Peyer's patch (tissue), 4 donors: ENCODE measurements at regions not wholly inside any gene's neighbourhood (a gene's known extent, or its start where the extent isn't known, plus 50 kb on each side); places are given as distances from the start of the nearest gene placed in this dataset.
A peak's percentile ranks its signal among the peaks of the same experiment; 100 is the strongest.

Experiments
- DNase-seq, 3 donors: peaks; one replicate each; pipeline ENCODE4 v3.0.0-alpha.2; 2017 to 2019
- H3K27ac ChIP-seq, 4 donors: fragments of 200-600 bp; sonication (generic); one replicate each; pipeline ENCODE4 v1.5.1; 2016 to 2019
- H3K27me3 ChIP-seq, 2 donors: fragments of 200-600 bp; sonication (generic); one replicate each; pipeline ENCODE4 v1.5.1; 2019
- H3K36me3 ChIP-seq, 3 donors: fragments of 200-600 bp; sonication (generic); one replicate each; pipeline ENCODE4 v1.5.1; 2016 to 2019
- H3K4me1 ChIP-seq, 4 donors: fragments of 200-600 bp; sonication (generic); one replicate each; pipeline ENCODE4 v1.5.1; 2016 to 2019
- H3K4me3 ChIP-seq, 4 donors: fragments of 200-600 bp; sonication (generic); 1 replicate in 3 of 4; 2 replicates in 1 of 4; pipeline ENCODE4 v1.5.1; 2016 to 2019; ENCODE audit warnings: mild to moderate bottlenecking in 1 of 4
- H3K9me3 ChIP-seq, 4 donors: fragments of 200-600 bp; sonication (generic); one replicate each; pipeline ENCODE4 v1.5.1; 2016 to 2019; ENCODE audit warnings: mild to moderate bottlenecking in 1 of 4
- POLR2A ChIP-seq, 2 donors: fragments of 450-650 bp; IDR thresholded peaks; one replicate each; pipeline ENCODE4 v1.5.1; 2017; ENCODE audit warnings: antibody characterized with exemption in 2 of 2, mild to moderate bottlenecking in 2 of 2, moderate library complexity in 2 of 2
- TF ChIP-seq, protein P1 (sequence below), 6 experiments: fragments of 450-650 bp in 4 of 6; fragments of 200-600 bp in 2 of 6; sonication (generic) in 1 of 6; IDR thresholded peaks; one replicate each; pipeline ENCODE4 v1.5.1; 2017 to 2019; ENCODE audit warnings: antibody characterized with exemption in 6 of 6, mild to moderate bottlenecking in 3 of 6, moderate library complexity in 1 of 6

DNA sequence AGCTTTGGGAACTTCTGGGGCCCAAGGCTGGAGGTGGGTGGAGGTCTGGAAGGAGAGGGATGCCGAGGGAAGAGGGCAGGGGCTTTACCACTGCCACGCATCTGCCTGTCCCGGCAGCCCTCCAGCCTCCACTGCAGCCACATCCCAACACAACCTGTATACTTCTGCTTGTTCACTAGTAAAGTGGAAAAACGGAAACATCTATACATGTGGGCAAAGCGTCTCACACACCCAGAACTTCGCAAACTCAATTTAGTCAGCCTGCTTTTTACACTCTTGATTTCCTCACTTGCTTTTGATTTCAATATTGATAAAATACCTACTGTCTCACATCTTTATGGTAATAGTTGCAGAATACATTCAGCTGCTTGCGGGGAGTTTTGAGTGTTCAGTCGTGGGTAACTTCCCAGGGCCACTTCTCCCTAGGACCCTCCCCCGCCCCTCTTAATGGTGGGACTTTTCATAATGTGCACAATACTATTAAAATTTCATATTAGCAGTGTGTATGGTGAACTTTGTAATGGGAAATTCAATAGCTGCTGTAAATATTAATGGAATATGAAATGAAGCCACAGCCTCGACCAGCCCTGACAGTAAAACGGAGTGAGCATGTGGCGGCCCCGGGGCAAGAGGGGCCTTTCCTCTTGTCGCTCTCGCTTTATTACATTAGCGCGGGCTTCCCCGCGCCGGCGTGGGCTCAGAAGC lies 85.2 kb downstream of the NR2F2 start:
- H3K27ac ChIP-seq = no peak overlapping the region
- peaks cover 0 to 16% (median 0%) of the 10 kb centered on the region in 4 donors for H3K4me1 ChIP-seq
- no peaks in the 10 kb centered on the region for H3K36me3 ChIP-seq
- TF ChIP-seq, protein P1, sequence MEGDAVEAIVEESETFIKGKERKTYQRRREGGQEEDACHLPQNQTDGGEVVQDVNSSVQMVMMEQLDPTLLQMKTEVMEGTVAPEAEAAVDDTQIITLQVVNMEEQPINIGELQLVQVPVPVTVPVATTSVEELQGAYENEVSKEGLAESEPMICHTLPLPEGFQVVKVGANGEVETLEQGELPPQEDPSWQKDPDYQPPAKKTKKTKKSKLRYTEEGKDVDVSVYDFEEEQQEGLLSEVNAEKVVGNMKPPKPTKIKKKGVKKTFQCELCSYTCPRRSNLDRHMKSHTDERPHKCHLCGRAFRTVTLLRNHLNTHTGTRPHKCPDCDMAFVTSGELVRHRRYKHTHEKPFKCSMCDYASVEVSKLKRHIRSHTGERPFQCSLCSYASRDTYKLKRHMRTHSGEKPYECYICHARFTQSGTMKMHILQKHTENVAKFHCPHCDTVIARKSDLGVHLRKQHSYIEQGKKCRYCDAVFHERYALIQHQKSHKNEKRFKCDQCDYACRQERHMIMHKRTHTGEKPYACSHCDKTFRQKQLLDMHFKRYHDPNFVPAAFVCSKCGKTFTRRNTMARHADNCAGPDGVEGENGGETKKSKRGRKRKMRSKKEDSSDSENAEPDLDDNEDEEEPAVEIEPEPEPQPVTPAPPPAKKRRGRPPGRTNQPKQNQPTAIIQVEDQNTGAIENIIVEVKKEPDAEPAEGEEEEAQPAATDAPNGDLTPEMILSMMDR (IDR thresholded peaks at IDR 0.05) = no peak
- TF ChIP-seq POLR2A (IDR thresholded peaks at IDR 0.05) = no peak
- no peaks in the 10 kb centered on the region for H3K9me3 ChIP-seq
- H3K4me3 ChIP-seq = no peak overlapping the region
- H3K27me3 ChIP-seq = peaks cover 0 to 47% of the 10 kb centered on the region in 2 donors
- no peak for DNase-seq

DNA sequence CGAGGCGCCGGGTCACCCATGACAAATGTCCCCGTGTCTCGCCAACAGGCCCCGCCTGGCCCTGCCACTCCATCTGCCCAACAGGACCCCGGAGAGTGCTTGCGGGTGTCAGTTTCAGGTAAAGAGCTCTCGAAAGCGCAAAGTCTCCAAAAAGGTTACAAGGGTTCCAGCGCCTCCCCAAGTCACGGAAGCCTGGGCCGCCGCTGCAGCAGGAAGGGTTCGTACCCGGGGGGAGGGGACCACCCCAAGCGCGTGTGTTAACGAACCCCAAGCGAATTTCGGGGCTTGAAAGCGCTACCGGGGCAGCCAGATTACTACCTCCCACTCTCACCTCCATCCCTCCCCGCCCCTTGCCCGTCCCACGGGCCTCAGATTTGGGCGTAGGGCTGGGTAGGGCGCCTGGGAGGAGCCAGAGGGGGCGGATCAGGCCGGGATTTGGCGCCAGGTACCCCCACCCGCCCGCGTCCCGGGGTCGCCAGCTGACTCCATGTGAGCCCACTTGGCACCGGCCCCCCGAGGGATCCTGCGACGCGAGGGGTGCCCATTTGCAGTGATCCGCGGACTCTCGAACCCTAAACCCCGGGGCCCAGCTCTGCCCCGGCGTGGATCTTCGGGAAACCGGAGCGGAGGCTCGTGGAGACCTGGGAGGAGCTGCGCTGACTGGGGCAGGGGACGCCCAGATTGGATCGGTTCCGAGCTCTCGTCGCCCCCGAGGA lies 85.9 kb downstream of the NR2F2 start:
- Histone ChIP-seq H3K4me3 (peak overlapping the region in 2 of 4 donors; percentile 24 to 32), H3K36me3 (no peaks in the 10 kb centered on the region), H3K27me3 (peaks cover 0 to 44% of the 10 kb centered on the region in 2 donors), H3K27ac (no peak overlapping the region), H3K4me1 (peaks cover 0 to 16% (median 0%) of the 10 kb centered on the region in 4 donors), H3K9me3 (no peaks in the 10 kb centered on the region)
- no peak for TF ChIP-seq POLR2A (IDR thresholded peaks at IDR 0.05)
- TF ChIP-seq, protein P1 (IDR thresholded peaks at IDR 0.05) = no peak
- no peak for DNase-seq

DNA sequence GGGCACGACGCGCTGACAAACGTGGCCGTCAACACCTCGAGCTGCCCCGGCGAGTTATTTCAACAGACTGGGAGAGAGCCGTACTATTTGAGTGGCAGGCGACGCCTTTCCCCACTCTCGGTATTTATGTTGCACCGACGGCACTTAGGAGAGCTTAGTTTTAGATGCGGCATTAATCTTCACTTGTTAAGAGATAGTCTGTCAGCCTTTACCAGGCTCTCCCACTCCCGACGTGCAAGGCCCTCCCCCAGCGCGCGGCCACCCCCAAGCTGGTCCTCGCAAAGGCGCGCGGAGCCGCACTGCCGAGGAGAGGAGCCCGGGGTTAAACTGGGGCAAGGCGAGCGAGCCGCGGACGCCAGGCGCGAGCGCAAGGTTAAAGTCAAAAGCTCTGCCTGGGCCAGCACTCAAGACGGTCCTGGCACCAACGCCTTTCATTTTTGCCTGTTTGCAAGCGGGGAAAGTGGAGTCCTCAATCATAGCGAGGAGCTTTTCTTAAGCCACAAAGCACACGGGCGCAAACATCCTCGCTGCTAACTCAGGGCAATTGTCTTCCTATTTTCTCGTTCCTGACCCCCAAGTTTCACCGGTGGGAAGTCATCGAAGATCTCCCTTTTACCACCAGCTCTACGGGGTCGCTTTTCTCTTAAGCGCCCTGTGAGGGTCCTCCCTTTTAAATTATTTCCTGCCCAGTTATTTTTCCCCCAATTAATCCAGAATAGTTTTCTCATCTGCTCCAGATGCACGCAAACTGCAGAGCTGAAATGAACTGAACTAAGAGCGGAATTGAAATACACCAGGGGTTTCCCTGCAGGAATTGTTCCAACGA lies 86.6 kb downstream of the NR2F2 start:
- no peak for TF ChIP-seq POLR2A (IDR thresholded peaks at IDR 0.05)
- TF ChIP-seq, protein P1 (IDR thresholded peaks at IDR 0.05) = no peak
- Histone ChIP-seq H3K9me3 (no peaks in the 10 kb centered on the region), H3K36me3 (no peaks in the 10 kb centered on the region), H3K27ac (no peak overlapping the region), H3K27me3 (peaks cover 0 to 44% of the 10 kb centered on the region in 2 donors), H3K4me3 (peak overlapping the region in 2 of 4 donors; percentile 24 to 32), H3K4me1 (peaks cover 0 to 16% (median 0%) of the 10 kb centered on the region in 4 donors)
- DNase-seq = no peak

DNA sequence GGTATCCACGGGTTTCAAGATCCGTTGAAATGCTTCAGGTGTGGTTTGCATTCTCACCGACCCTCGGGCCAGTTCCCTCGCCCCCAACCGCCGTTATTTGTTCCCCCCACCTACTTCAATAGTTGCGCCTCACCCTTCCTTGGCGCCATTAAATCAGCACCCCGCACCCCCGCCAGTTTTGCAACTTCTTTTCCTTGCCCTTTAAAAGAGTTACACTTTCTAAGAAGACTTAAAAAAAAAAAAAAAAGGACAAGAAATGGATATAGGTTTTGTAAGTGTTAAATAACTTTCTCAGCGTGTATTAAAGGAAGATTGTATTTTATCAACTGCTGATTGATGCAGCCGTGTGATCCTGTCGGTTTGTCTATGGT lies 87.2 kb downstream of the NR2F2 start:
- Histone ChIP-seq H3K4me1 (peaks cover 0 to 16% (median 0%) of the 10 kb centered on the region in 4 donors), H3K4me3 (no peak overlapping the region), H3K27ac (no peak overlapping the region), H3K36me3 (no peaks in the 10 kb centered on the region), H3K9me3 (no peaks in the 10 kb centered on the region), H3K27me3 (peaks cover 0 to 44% of the 10 kb centered on the region in 2 donors)
- no peak for DNase-seq
- TF ChIP-seq POLR2A (IDR thresholded peaks at IDR 0.05) = no peak
- TF ChIP-seq, protein P1 (IDR thresholded peaks at IDR 0.05) = no peak

DNA sequence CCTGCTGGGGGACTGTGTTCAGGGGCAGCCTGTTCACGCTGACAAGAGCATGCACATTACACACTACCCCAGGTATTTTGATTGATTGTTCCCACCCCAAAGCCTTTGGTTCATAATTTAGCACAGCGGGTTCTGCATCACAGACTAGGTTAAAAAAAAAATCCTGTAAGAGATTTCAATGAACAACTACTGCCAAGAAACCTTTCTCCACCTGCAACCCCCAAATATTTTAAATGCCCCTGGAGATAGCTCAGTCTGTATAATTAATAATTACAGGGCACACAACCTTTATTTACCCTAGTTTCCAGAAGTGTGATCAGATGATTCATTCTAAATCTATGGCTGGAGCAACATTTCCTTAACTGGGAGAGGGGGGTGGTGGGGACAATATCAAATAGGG lies 87.6 kb downstream of the NR2F2 start:
- peaks cover 0 to 16% (median 0%) of the 10 kb centered on the region in 4 donors for H3K4me1 ChIP-seq
- no peak overlapping the region for H3K27ac ChIP-seq
- TF ChIP-seq, protein P1 (IDR thresholded peaks at IDR 0.05) = no peak
- no peak for TF ChIP-seq POLR2A (IDR thresholded peaks at IDR 0.05)
- peaks cover 0 to 44% of the 10 kb centered on the region in 2 donors for H3K27me3 ChIP-seq
- no peaks in the 10 kb centered on the region for H3K36me3 ChIP-seq
- DNase-seq = no peak
- H3K4me3 ChIP-seq = no peak overlapping the region
- H3K9me3 ChIP-seq = no peaks in the 10 kb centered on the region
